ENCODE measurements at regions not wholly inside any gene's neighbourhood (a gene's known extent, or its start where the extent isn't known, plus 50 kb on each side); places are given as distances from the start of the nearest gene placed in this dataset.

- Histone ChIP-seq H3K9me3 (no peaks in the 10 kb centered on the region), H3K4me1 (peaks cover 0 to 23% (median 6%) of the 10 kb centered on the region in 3 donors), H3K27ac (peak overlapping the region; percentile 53 to 76 (median 64)), H3K27me3 (no peaks in the 10 kb centered on the region), H3K4me3 (peak overlapping the region in 2 of 4 donors; percentile 21 to 44), H3K36me3 (no peaks in the 10 kb centered on the region)
- no peak for TF ChIP-seq POLR2A (IDR thresholded peaks at IDR 0.05)
- TF ChIP-seq, protein P1, sequence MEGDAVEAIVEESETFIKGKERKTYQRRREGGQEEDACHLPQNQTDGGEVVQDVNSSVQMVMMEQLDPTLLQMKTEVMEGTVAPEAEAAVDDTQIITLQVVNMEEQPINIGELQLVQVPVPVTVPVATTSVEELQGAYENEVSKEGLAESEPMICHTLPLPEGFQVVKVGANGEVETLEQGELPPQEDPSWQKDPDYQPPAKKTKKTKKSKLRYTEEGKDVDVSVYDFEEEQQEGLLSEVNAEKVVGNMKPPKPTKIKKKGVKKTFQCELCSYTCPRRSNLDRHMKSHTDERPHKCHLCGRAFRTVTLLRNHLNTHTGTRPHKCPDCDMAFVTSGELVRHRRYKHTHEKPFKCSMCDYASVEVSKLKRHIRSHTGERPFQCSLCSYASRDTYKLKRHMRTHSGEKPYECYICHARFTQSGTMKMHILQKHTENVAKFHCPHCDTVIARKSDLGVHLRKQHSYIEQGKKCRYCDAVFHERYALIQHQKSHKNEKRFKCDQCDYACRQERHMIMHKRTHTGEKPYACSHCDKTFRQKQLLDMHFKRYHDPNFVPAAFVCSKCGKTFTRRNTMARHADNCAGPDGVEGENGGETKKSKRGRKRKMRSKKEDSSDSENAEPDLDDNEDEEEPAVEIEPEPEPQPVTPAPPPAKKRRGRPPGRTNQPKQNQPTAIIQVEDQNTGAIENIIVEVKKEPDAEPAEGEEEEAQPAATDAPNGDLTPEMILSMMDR (IDR thresholded peaks at IDR 0.05), result no peak
- intact Hi-C loops (cut with DNase I), result no loop called here
- no peak for DNase-seq
- 46 to 61% methylated on average over 3 of the region's 3 CpGs for WGBS, 2 donors
Observed at GRCh38 chr6:128570680-128571063, 50.3 kb upstream of the PTPRK start.

- 28 to 29% methylated on average over 5 of the region's 5 CpGs for WGBS, 2 donors
- no peak for DNase-seq
- TF ChIP-seq POLR2A (IDR thresholded peaks at IDR 0.05), result no peak
- TF ChIP-seq, protein P1 (IDR thresholded peaks at IDR 0.05), result no peak
- no peaks in the 10 kb centered on the region for H3K36me3 ChIP-seq
- intact Hi-C loops (cut with DNase I), result no loop called here
- H3K4me3 ChIP-seq, result peak overlapping the region in 3 of 4 donors; percentile 18 to 44 (median 21)
- H3K9me3 ChIP-seq, result no peaks in the 10 kb centered on the region
- no peaks in the 10 kb centered on the region for H3K27me3 ChIP-seq
- peaks cover 0 to 23% (median 6%) of the 10 kb centered on the region in 3 donors for H3K4me1 ChIP-seq
- peak overlapping the region; percentile 53 to 76 (median 64) for H3K27ac ChIP-seq
Observed at GRCh38 chr6:128569732-128570679, 49.6 kb upstream of the PTPRK start.

Small RNAs in the stretch of these regions (small RNA-seq; reads per million reads assigned to genes)
- 0 reads per million in 4 donors for gene RF00019

All from esophagus squamous epithelium (tissue), 5 donors.